RWPE2 (cell line): ENCODE measurements at regions not wholly inside any gene's neighbourhood (a gene's known extent, or its start where the extent isn't known, plus 50 kb on each side); places are given as distances from the start of the nearest gene placed in this dataset.

Source experiments
- ATAC-seq: fragments of 200-7000 bp; cut with Tn5 transposase; 3 replicates; pipeline ENCODE4 v1.9.1; 2021; ENCODE audit warnings: low read depth
- DNase-seq: peaks from one replicate; pipeline ENCODE4 v3.0.0-alpha.2; 2020; ENCODE audit warnings: low spot score
- H3K27ac ChIP-seq: fragments of 450-650 bp; 2 replicates; pipeline ENCODE4 v1.5.1; 2017; ENCODE audit warnings: mild to moderate bottlenecking; ENCODE audit not compliant: poor library complexity, severe bottlenecking
- H3K27me3 ChIP-seq: fragments of 250-450 bp; sonication (Bioruptor Pico); 2 replicates; pipeline ENCODE4 v1.5.1; 2021; ENCODE audit warnings: mild to moderate bottlenecking, moderate library complexity; ENCODE audit not compliant: insufficient read depth, poor library complexity, severe bottlenecking
- H3K36me3 ChIP-seq: fragments of 250-450 bp; sonication (Bioruptor Pico); 2 replicates; pipeline ENCODE4 v1.5.1; 2020; ENCODE audit warnings: low read depth, mild to moderate bottlenecking, moderate library complexity
- H3K4me1 ChIP-seq: fragments of 250-450 bp; sonication (Bioruptor Pico); 2 replicates; pipeline ENCODE4 v1.5.1; 2021; ENCODE audit warnings: mild to moderate bottlenecking, moderate library complexity; ENCODE audit not compliant: insufficient read depth, poor library complexity, severe bottlenecking
- H3K4me3 ChIP-seq: fragments of 250-450 bp; sonication (Bioruptor Pico); 2 replicates; pipeline ENCODE4 v1.5.1; 2021; ENCODE audit warnings: mild to moderate bottlenecking, moderate library complexity; ENCODE audit not compliant: severe bottlenecking
- H3K9me3 ChIP-seq: fragments of 250-450 bp; sonication (Bioruptor Pico); 2 replicates; pipeline ENCODE4 v1.5.1; 2021; ENCODE audit warnings: mild to moderate bottlenecking, moderate library complexity; ENCODE audit not compliant: severe bottlenecking
- CTCF ChIP-seq: fragments of 450-650 bp; IDR thresholded peaks from one replicate; pipeline ENCODE4 v1.5.1; 2017; ENCODE audit warnings: mild to moderate bottlenecking, moderate library complexity; ENCODE audit not compliant: poor library complexity, severe bottlenecking

GRCh38 chr6:50185006-50185405 is 135.3 kb upstream of the DEFB112 start:
- Histone ChIP-seq H3K36me3 (no peaks in the 10 kb centered on the region), H3K27ac (no peak overlapping the region), H3K27me3 (peaks cover 18% of the 10 kb centered on the region), H3K4me3 (no peak overlapping the region), H3K4me1 (no peaks in the 10 kb centered on the region), H3K9me3 (no peaks in the 10 kb centered on the region)
- DNase-seq (no peak), ATAC-seq (no peak)
- TF ChIP-seq CTCF, result no peak

DNA sequence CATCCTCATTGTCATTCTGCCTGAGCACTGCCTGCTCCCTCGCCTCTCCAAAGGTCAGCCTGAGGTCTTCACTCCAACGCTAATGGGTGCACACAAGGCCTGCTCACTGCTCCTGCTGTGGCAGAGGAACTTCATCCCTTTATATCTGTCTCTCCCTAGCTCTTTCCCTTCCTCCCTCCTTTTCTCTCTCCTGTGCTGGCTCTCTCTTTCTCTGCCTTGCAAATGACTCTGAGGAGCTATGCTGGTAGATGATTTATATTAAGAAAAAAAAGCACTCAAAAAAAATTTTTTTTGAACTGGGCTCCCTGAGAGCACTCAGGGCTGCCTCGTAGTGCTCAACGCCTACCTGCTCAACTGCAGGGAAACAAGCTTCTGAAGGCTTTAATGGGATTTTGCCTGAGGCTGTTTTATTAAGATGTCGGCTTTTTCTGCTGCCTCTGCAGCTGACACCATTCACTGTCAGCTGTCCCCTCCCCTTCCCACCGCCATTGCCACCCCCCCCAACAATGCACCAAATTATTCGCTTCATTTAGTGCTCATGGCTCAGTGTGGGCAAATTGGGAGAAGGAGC is 137.7 kb upstream of the DEFB112 start:
- H3K27ac ChIP-seq, result no peak overlapping the region
- no peak overlapping the region for H3K4me3 ChIP-seq
- ATAC-seq, result no peak
- no peaks in the 10 kb centered on the region for H3K9me3 ChIP-seq
- peaks cover 18% of the 10 kb centered on the region for H3K27me3 ChIP-seq
- no peaks in the 10 kb centered on the region for H3K36me3 ChIP-seq
- DNase-seq, result no peak
- TF ChIP-seq CTCF, result no peak
- H3K4me1 ChIP-seq, result no peaks in the 10 kb centered on the region

DNA sequence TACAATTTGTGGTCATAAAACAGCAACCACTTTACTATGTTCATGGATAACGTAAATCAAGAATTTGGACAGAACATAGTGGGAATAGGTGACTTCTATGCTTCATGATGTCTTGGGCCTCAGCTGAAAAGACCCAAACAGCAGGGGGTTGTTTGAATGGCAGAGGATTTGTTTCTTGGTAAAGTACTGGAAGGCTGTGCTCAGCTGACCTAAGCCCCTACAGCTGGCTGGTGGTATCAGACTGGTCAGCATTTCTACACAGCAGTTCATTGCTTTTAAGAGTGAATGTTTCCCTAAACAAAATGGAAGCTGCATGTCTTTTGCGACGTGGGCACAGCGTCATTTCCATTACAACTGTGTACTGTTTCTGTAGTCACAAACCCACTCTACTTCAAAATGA is 148.5 kb upstream of the DEFB112 start:
- no peak for TF ChIP-seq CTCF
- Histone ChIP-seq H3K9me3 (no peaks in the 10 kb centered on the region), H3K27ac (no peak overlapping the region)

DNA sequence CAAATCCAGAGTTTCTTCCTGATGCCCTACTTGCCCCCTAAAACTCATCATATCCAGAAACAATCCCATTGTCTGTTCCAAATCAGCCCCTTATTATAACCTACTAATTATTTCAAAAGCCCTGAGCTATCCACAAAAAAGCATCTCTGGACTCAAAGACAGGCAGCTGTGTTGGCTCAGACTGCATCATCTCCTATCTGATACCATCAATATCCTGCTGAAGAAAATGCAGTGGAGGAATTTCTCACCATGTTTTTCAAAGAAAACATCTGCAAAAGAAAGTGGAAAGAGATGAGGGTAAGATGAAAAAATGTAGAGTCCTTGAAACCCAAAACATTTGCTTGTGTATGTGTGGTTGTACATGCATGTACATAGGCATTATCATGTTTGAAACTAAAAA is 153.0 kb upstream of the DEFB112 start:
- peaks cover 29% of the 10 kb centered on the region for H3K27me3 ChIP-seq
- no peak overlapping the region for H3K27ac ChIP-seq
- no peaks in the 10 kb centered on the region for H3K36me3 ChIP-seq
- no peaks in the 10 kb centered on the region for H3K4me1 ChIP-seq
- no peak overlapping the region for H3K4me3 ChIP-seq
- no peak for DNase-seq
- ATAC-seq, result no peak
- no peak for TF ChIP-seq CTCF
- H3K9me3 ChIP-seq, result no peaks in the 10 kb centered on the region

More for the DNA sequence above, 148.5 kb upstream of the DEFB112 start:
- Histone ChIP-seq H3K4me1 (no peaks in the 10 kb centered on the region), H3K27me3 (peaks cover 28% of the 10 kb centered on the region), H3K36me3 (no peaks in the 10 kb centered on the region), H3K4me3 (no peak overlapping the region)
- no peak for DNase-seq
- no peak for ATAC-seq

DNA sequence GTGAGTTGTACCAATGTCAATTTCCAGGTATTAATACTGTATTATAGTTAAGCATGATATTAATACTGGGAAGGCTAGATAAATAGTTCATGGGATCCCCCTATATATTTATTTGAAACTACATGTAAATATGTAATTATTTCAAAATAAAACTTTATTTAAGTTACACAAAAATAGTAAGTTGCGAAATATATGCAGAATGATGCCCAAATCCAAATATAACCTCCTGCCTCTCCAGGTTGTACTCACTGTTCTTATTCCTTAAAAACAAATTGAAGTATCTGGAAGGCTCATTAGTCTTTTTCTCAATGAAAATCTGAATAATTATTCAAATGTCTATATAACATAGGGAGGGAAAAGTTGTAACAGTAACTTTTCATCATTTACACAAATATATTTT is 161.9 kb upstream of the DEFB112 start:
- no peaks in the 10 kb centered on the region for H3K4me1 ChIP-seq
- no peaks in the 10 kb centered on the region for H3K36me3 ChIP-seq
- DNase-seq (no peak), ATAC-seq (no peak)
- no peak overlapping the region for H3K27ac ChIP-seq
- no peak overlapping the region for H3K4me3 ChIP-seq
- H3K9me3 ChIP-seq, result no peaks in the 10 kb centered on the region
- H3K27me3 ChIP-seq, result peaks cover 6% of the 10 kb centered on the region
- no peak for TF ChIP-seq CTCF
